ENCODE measurements at regions not wholly inside any gene's neighbourhood (a gene's known extent, or its start where the extent isn't known, plus 50 kb on each side); places are given as distances from the start of the nearest gene placed in this dataset.

GRCh38 chr1:4020449-4020848 is 120.4 kb upstream of the C1orf174 start:
- DNase-seq (ENCODE audit: low read depth, low spot score) = no peak

GRCh38 chr1:4021136-4021973 is 121.3 kb upstream of the C1orf174 start:
- BruUV-seq (replicated peaks) = no TSS peak
- DNase-seq (ENCODE audit: low read depth, low spot score) = no peak
- Histone ChIP-seq H3K36me3 (ENCODE audit: control insufficient read depth, insufficient read depth, low read length) (no peaks in the 10 kb centered on the region), H3K4me1 (ENCODE audit: control insufficient read depth, insufficient read depth, low read length) (no peaks in the 10 kb centered on the region), H3K4me3 (ENCODE audit: low read depth in 2 of 2, low read length in 2 of 2) (no peak overlapping the region), H3K27ac (ENCODE audit: low read length) (no peak overlapping the region), H3K27me3 (ENCODE audit: control insufficient read depth, insufficient read depth, low read length) (peaks cover 3% of the 10 kb centered on the region), H3K9me3 (ENCODE audit: control insufficient read depth, insufficient read depth, low read depth, low read length) (no peaks in the 10 kb centered on the region)
- CTCF ChIA-PET = no interaction called here
- POLR2A ChIA-PET = no interaction called here
- TF ChIP-seq POLR2AphosphoS5 (IDR thresholded peaks at IDR 0.05; ENCODE audit: low read depth, low read length) (no peak), CTCF (IDR thresholded peaks at IDR 0.05) (no peak), SIN3A (IDR thresholded peaks at IDR 0.05; ENCODE audit: borderline replicate concordance, insufficient read depth, low read depth, low read length) (no peak), REST (IDR thresholded peaks at IDR 0.05; ENCODE audit: insufficient read depth in 1 of 2, low read depth in 2 of 2, low read length in 1 of 2) (no peak), TCF7L2 (IDR thresholded peaks at IDR 0.05; ENCODE audit: low read depth, low read length) (no peak)
- no peak for ATAC-seq
- in situ Hi-C loops (cut with HindIII; ENCODE audit: low pct_unique_long_range_greater_than_20kb, low sequenced_read_pairs) = no loop called here
- intact Hi-C loops (cut with micrococcal nuclease; ENCODE audit: unreplicated experiment) = no loop called here

More at GRCh38 chr1:4020449-4020848, 120.4 kb upstream of the C1orf174 start:
- Histone ChIP-seq H3K27me3 (ENCODE audit: control insufficient read depth, insufficient read depth, low read length) (peaks cover 3% of the 10 kb centered on the region), H3K4me1 (ENCODE audit: control insufficient read depth, insufficient read depth, low read length) (no peaks in the 10 kb centered on the region), H3K36me3 (ENCODE audit: control insufficient read depth, insufficient read depth, low read length) (no peaks in the 10 kb centered on the region), H3K4me3 (ENCODE audit: low read depth in 2 of 2, low read length in 2 of 2) (no peak overlapping the region), H3K27ac (ENCODE audit: low read length) (no peak overlapping the region), H3K9me3 (ENCODE audit: control insufficient read depth, insufficient read depth, low read depth, low read length) (no peaks in the 10 kb centered on the region)
- intact Hi-C loops (cut with micrococcal nuclease; ENCODE audit: unreplicated experiment) (no loop called here), in situ Hi-C loops (cut with HindIII; ENCODE audit: low pct_unique_long_range_greater_than_20kb, low sequenced_read_pairs) (no loop called here)
- ChIA-PET POLR2A (no interaction called here), CTCF (no interaction called here)
- no peak for ATAC-seq
- TF ChIP-seq TCF7L2 (IDR thresholded peaks at IDR 0.05; ENCODE audit: low read depth, low read length) = no peak
- no TSS peak for BruUV-seq (replicated peaks)

- intact Hi-C loops (cut with micrococcal nuclease; ENCODE audit: unreplicated experiment) = no loop called here
- no peak for ATAC-seq
- DNase-seq (ENCODE audit: low read depth, low spot score) = no peak
- H3K27ac ChIP-seq (ENCODE audit: low read length) = no peak overlapping the region
- H3K27me3 ChIP-seq (ENCODE audit: control insufficient read depth, insufficient read depth, low read length) = peaks cover 3% of the 10 kb centered on the region
- POLR2A ChIA-PET = no interaction called here
- H3K4me1 ChIP-seq (ENCODE audit: control insufficient read depth, insufficient read depth, low read length) = no peaks in the 10 kb centered on the region
- no peaks in the 10 kb centered on the region for H3K9me3 ChIP-seq (ENCODE audit: control insufficient read depth, insufficient read depth, low read depth, low read length)
- no TSS peak for BruUV-seq (replicated peaks)
- H3K4me3 ChIP-seq (ENCODE audit: low read depth in 2 of 2, low read length in 2 of 2) = no peak overlapping the region
- in situ Hi-C loops (cut with HindIII; ENCODE audit: low pct_unique_long_range_greater_than_20kb, low sequenced_read_pairs) = no loop called here
- CTCF ChIA-PET = no interaction called here
- TF ChIP-seq SIN3A (IDR thresholded peaks at IDR 0.05; ENCODE audit: borderline replicate concordance, insufficient read depth, low read depth, low read length) = no peak
- TF ChIP-seq REST (IDR thresholded peaks at IDR 0.05; ENCODE audit: insufficient read depth in 1 of 2, low read depth in 2 of 2, low read length in 1 of 2) = no peak
- no peak for TF ChIP-seq TCF7L2 (IDR thresholded peaks at IDR 0.05; ENCODE audit: low read depth, low read length)
- TF ChIP-seq CTCF (IDR thresholded peaks at IDR 0.05) = no peak
- TF ChIP-seq POLR2AphosphoS5 (IDR thresholded peaks at IDR 0.05; ENCODE audit: low read depth, low read length) = no peak
- no peaks in the 10 kb centered on the region for H3K36me3 ChIP-seq (ENCODE audit: control insufficient read depth, insufficient read depth, low read length)
Observed at GRCh38 chr1:4021974-4022268, 121.8 kb upstream of the C1orf174 start.

Data from Panc1 (cell line).